NCI-H1694 (cell line): ENCODE measurements at regions not wholly inside any gene's neighbourhood (a gene's known extent, or its start where the extent isn't known, plus 50 kb on each side); places are given as distances from the start of the nearest gene placed in this dataset.
"Not testable (repeated sequence)": the region's sequence is repeated elsewhere in the genome, so short reads cannot be mapped to it uniquely, and the experiment has no call there.

Experiments
- DNase-seq: peaks from one replicate; lab custom pipeline; 2025; lab: John Stamatoyannopoulos, UW

- DNase-seq: no peak
Observed at GRCh38 chr5:106814961-106815360, 855.8 kb downstream of the EFNA5 start.

- no peak for DNase-seq
Observed at GRCh38 chr5:106801554-106801953, 869.2 kb downstream of the EFNA5 start.

GRCh38 chr5:106797996-106798395 lies 872.7 kb downstream of the EFNA5 start:
- DNase-seq: no peak

GRCh38 chr5:106796081-106796480 lies 874.7 kb downstream of the EFNA5 start:
- DNase-seq: no peak

GRCh38 chr5:106784846-106785245 lies 885.9 kb downstream of the EFNA5 start:
- DNase-seq: no peak

GRCh38 chr5:106780355-106780754 lies 890.4 kb downstream of the EFNA5 start:
- DNase-seq: no peak

- DNase-seq: not testable (repeated sequence)
Observed at GRCh38 chr5:106776515-106776914, 894.2 kb downstream of the EFNA5 start.

GRCh38 chr5:106768392-106768791 lies 902.3 kb downstream of the EFNA5 start:
- no peak for DNase-seq

- DNase-seq: no peak
Observed at GRCh38 chr5:106766916-106767315, 903.8 kb downstream of the EFNA5 start.

GRCh38 chr5:106759581-106759980 lies 911.2 kb downstream of the EFNA5 start:
- DNase-seq: no peak

- DNase-seq: no peak
Observed at GRCh38 chr5:106759152-106759551, 911.6 kb downstream of the EFNA5 start.

- DNase-seq: no peak
Observed at GRCh38 chr5:106757672-106758071, 913.1 kb downstream of the EFNA5 start.

GRCh38 chr5:106755789-106756188 lies 914.9 kb downstream of the EFNA5 start:
- no peak for DNase-seq

- DNase-seq: no peak
Observed at GRCh38 chr5:106755066-106755465, 915.7 kb downstream of the EFNA5 start.

- DNase-seq: no peak
Observed at GRCh38 chr5:106749826-106750225, 920.9 kb downstream of the EFNA5 start.

- DNase-seq: no peak
Observed at GRCh38 chr5:106739127-106739526, 931.6 kb downstream of the EFNA5 start.

GRCh38 chr5:106737111-106737510 lies 933.6 kb downstream of the EFNA5 start:
- DNase-seq: no peak

GRCh38 chr5:106732624-106733023 lies 938.1 kb downstream of the EFNA5 start:
- DNase-seq: no peak

- DNase-seq: no peak
Observed at GRCh38 chr5:106730912-106731311, 939.8 kb downstream of the EFNA5 start.

GRCh38 chr5:106730506-106730905 lies 940.2 kb downstream of the EFNA5 start:
- no peak for DNase-seq

- DNase-seq: no peak
Observed at GRCh38 chr5:106728208-106728607, 942.5 kb downstream of the EFNA5 start.

GRCh38 chr5:106727071-106727470 lies 943.7 kb downstream of the EFNA5 start:
- DNase-seq: no peak

- DNase-seq: no peak
Observed at GRCh38 chr5:106720367-106720766, 950.4 kb downstream of the EFNA5 start.

GRCh38 chr5:106699796-106700195 lies 970.9 kb downstream of the EFNA5 start:
- no peak for DNase-seq

- no peak for DNase-seq
Observed at GRCh38 chr5:106699198-106699597, 971.5 kb downstream of the EFNA5 start.
